ENCODE measurements at regions not wholly inside any gene's neighbourhood (a gene's known extent, or its start where the extent isn't known, plus 50 kb on each side); places are given as distances from the start of the nearest gene placed in this dataset.

GRCh38 chr7:42351316-42351935, 114.4 kb upstream of the GLI3 start:
- no peaks in the 10 kb centered on the region for H3K27me3 ChIP-seq
- no peak overlapping the region for H3K4me3 ChIP-seq (ENCODE audit: low read depth, low read length)
- H3K4me1 ChIP-seq: no peaks in the 10 kb centered on the region
- H3K36me3 ChIP-seq: no peaks in the 10 kb centered on the region
- TF ChIP-seq CTCF (IDR thresholded peaks at IDR 0.05; ENCODE audit: low read depth, low read length): no peak
- no peak for DNase-seq
- no peaks in the 10 kb centered on the region for H3K9me3 ChIP-seq

- no peak for TF ChIP-seq CTCF (IDR thresholded peaks at IDR 0.05; ENCODE audit: low read depth, low read length)
These were observed 113.8 kb upstream of the GLI3 start for GRCh38 chr7:42350801-42351200.

DNA sequence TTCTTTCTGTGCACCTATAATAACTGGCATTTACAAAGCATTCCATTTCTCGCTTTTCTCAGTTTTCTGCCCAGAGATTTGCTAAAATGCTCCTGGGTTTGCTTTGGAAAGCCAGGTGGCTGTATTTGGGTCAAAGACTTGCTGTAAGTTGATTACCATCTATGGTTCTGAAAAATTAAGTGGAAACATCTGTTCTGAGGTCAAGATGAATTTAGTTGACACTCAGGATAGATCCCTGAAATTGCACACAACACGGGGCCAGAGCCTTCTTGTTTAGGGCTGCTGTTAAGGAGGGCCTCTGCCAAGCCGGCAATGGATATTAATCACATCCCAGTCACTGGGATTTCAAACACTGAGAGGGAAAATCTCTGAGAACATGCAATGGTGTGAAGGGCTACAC, 111.6 kb upstream of the GLI3 start:
- Histone ChIP-seq H3K27me3 (no peaks in the 10 kb centered on the region), H3K4me3 (ENCODE audit: low read depth, low read length) (no peak overlapping the region), H3K9me3 (no peaks in the 10 kb centered on the region), H3K36me3 (no peaks in the 10 kb centered on the region), H3K4me1 (no peaks in the 10 kb centered on the region)
- no peak for TF ChIP-seq CTCF (IDR thresholded peaks at IDR 0.05; ENCODE audit: low read depth, low read length)
- DNase-seq: no peak

More at GRCh38 chr7:42350801-42351200, 113.8 kb upstream of the GLI3 start:
- H3K27me3 ChIP-seq: no peaks in the 10 kb centered on the region
- no peaks in the 10 kb centered on the region for H3K36me3 ChIP-seq
- no peaks in the 10 kb centered on the region for H3K4me1 ChIP-seq
- H3K9me3 ChIP-seq: no peaks in the 10 kb centered on the region
- H3K4me3 ChIP-seq (ENCODE audit: low read depth, low read length): no peak overlapping the region
- DNase-seq: no peak

DNA sequence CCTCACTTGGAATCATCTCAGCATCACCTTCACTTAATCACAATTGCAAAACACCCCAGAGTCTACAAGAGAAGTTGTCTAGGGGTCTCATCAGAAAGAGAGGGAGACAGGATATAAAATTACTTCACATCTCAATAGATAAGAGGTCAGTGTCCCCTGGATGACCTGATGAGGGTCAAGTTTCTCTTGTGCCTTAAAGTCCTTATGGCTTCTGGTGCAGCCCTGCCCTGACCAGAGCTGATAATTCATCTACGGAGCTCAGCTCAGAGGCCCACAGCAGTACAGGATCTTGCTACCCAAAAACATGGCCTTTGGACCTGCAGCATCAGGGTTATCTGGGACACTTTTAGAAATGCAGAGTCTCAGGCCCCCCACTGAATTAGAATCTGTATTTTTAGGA, 111.1 kb upstream of the GLI3 start:
- no peak for TF ChIP-seq CTCF (IDR thresholded peaks at IDR 0.05; ENCODE audit: low read depth, low read length)
- Histone ChIP-seq H3K4me1 (no peaks in the 10 kb centered on the region), H3K9me3 (no peaks in the 10 kb centered on the region)

DNA sequence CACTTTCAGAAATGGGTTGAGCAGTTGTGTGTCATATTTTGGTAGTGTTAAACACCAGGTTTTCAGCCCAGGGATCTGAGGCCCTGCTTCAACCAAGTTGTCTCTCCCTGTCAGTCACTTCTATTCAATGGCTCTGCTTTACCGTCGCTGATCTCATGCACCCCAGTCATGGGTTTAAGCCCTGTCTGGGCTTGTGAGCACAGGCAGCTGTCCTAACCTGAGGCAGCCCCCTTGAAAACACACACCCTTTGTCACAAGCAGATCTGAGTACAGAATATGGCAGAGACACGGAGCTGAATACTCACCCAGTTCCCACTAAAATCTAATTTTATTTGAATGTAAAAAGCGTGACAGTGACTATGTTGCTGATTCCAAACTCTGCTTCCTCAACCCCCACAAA, 110.6 kb upstream of the GLI3 start:
- no peak for DNase-seq
- no peak overlapping the region for H3K4me3 ChIP-seq (ENCODE audit: low read depth, low read length)
- H3K36me3 ChIP-seq: no peaks in the 10 kb centered on the region
- no peak for TF ChIP-seq CTCF (IDR thresholded peaks at IDR 0.05; ENCODE audit: low read depth, low read length)
- no peaks in the 10 kb centered on the region for H3K4me1 ChIP-seq
- no peaks in the 10 kb centered on the region for H3K9me3 ChIP-seq
- no peaks in the 10 kb centered on the region for H3K27me3 ChIP-seq

More for the DNA sequence above, 111.1 kb upstream of the GLI3 start:
- Histone ChIP-seq H3K36me3 (no peaks in the 10 kb centered on the region), H3K4me3 (ENCODE audit: low read depth, low read length) (no peak overlapping the region), H3K27me3 (no peaks in the 10 kb centered on the region)
- DNase-seq: no peak

GRCh38 chr7:42345478-42346299, 108.7 kb upstream of the GLI3 start:
- Histone ChIP-seq H3K9me3 (no peaks in the 10 kb centered on the region), H3K4me3 (ENCODE audit: low read depth, low read length) (no peak overlapping the region), H3K27me3 (no peaks in the 10 kb centered on the region), H3K36me3 (no peaks in the 10 kb centered on the region), H3K4me1 (no peaks in the 10 kb centered on the region)
- TF ChIP-seq CTCF (IDR thresholded peaks at IDR 0.05; ENCODE audit: low read depth, low read length): no peak
- no peak for DNase-seq
